ENCODE measurements at regions not wholly inside any gene's neighbourhood (a gene's known extent, or its start where the extent isn't known, plus 50 kb on each side); places are given as distances from the start of the nearest gene placed in this dataset.

DNA sequence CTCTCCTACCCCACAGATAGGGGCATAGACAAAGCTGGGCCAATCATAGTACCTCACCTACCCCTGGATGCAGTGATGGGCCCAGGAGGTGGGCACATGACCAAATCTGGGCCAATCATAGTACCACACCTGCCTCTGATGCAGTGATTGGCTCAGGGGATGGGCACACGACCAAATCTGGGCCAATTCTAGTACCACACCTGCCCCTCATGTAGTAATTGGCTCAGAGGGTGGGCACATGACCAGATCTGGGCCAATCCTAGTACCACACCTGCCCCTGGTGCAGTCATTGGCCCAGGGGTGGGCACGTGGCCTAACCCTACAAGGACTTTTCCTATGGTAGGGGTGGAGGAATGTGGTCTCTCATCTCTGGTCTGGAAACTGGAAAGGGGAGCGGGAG lies 56.9 kb upstream of the MEF2A start:
- no peak for DNase-seq (ENCODE audit: low spot score)

GRCh38 chr15:99509686-99510461 lies 55.9 kb upstream of the MEF2A start:
- DNase-seq (ENCODE audit: low spot score): no peak

GRCh38 chr15:99511531-99511865 lies 54.3 kb upstream of the MEF2A start:
- no peak for DNase-seq (ENCODE audit: low spot score)

- no peak for DNase-seq (ENCODE audit: low spot score)
These were observed 53.7 kb upstream of the MEF2A start for GRCh38 chr15:99511866-99512661.

GRCh38 chr15:99514306-99514705 lies 51.5 kb upstream of the MEF2A start:
- DNase-seq (ENCODE audit: low spot score): no peak
